KMS-11 (cell line): ENCODE measurements at regions not wholly inside any gene's neighbourhood (a gene's known extent, or its start where the extent isn't known, plus 50 kb on each side); places are given as distances from the start of the nearest gene placed in this dataset.

Experiments
- H2AFZ ChIP-seq: fragments of 200-600 bp; sonication (generic); 2 replicates; pipeline ENCODE4 v1.6.1; 2016; ENCODE audit warnings: antibody characterized with exemption, mixed run types, low read depth
- H3K27ac ChIP-seq: fragments of 200-600 bp; sonication (generic); 2 replicates; pipeline ENCODE4 v1.6.1; 2016; ENCODE audit warnings: mild to moderate bottlenecking, mixed run types
- H3K27me3 ChIP-seq: fragments of 200-600 bp; sonication (generic); 2 replicates; pipeline ENCODE4 v1.6.1; 2017; ENCODE audit warnings: mild to moderate bottlenecking, low read depth, mixed run types, moderate library complexity; ENCODE audit not compliant: insufficient read depth
- H3K36me3 ChIP-seq: fragments of 200-600 bp; sonication (generic); 2 replicates; pipeline ENCODE4 v1.6.1; 2017; ENCODE audit warnings: mild to moderate bottlenecking, mixed run types; ENCODE audit not compliant: insufficient read depth
- H3K4me1 ChIP-seq: fragments of 200-600 bp; sonication (generic); 2 replicates; pipeline ENCODE4 v1.6.1; 2016; ENCODE audit warnings: mild to moderate bottlenecking, low read depth, mixed run types; ENCODE audit not compliant: poor library complexity, severe bottlenecking
- H3K4me2 ChIP-seq: fragments of 200-600 bp; sonication (generic); 2 replicates; pipeline ENCODE4 v1.7.0; 2016; ENCODE audit warnings: mild to moderate bottlenecking, mixed run types
- H3K4me3 ChIP-seq: fragments of 200-600 bp; sonication (generic); IDR thresholded peaks from 2 replicates; pipeline ENCODE4 v1.6.1; 2017; ENCODE audit warnings: low read depth, low read length, mixed read lengths; ENCODE audit not compliant: insufficient read depth
- H3K79me2 ChIP-seq: fragments of 200-600 bp; sonication (generic); 2 replicates; pipeline ENCODE4 v1.6.1; 2016; ENCODE audit warnings: low read depth, mixed run types; ENCODE audit not compliant: insufficient read depth
- H3K9ac ChIP-seq: fragments of 200-600 bp; sonication (generic); 2 replicates; pipeline ENCODE4 v1.6.1; 2016; ENCODE audit warnings: mild to moderate bottlenecking, mixed run types
- H4K20me1 ChIP-seq: fragments of 200-600 bp; sonication (generic); 2 replicates; pipeline ENCODE4 v1.6.1; 2016; ENCODE audit warnings: mild to moderate bottlenecking, mixed run types; ENCODE audit not compliant: insufficient read depth
- TF ChIP-seq, protein P1 (sequence below): fragments of 200-600 bp; sonication (generic); conservative IDR thresholded peaks from 2 replicates; pipeline ENCODE4 v1.6.1; 2017; ENCODE audit warnings: low read depth, mild to moderate bottlenecking, antibody characterized with exemption, low read length, moderate library complexity, mixed read lengths

DNA sequence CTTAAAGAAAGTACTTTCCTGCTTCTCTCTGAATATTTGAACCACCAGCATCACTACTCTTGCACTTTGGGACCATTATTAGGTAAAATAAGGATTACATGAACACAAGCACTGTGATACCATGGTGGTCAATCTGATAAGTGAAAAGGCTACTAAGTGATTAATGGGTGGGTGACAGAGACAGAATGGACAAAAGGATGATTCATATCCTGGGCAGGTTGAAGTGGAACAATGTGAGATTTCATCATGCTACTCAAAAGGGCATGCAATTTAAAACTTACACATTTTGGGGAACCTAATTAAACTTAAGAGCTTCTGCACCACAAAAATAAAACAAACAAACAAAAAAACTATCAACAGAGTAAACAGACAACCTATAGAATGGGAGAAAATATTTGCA, 172.0 kb upstream of the CD96 start:
- Histone ChIP-seq H3K27me3 (no peaks in the 10 kb centered on the region), H2AFZ (no peak overlapping the region), H3K79me2 (no peaks in the 10 kb centered on the region), H3K4me1 (no peaks in the 10 kb centered on the region), H3K27ac (no peak overlapping the region), H3K36me3 (no peaks in the 10 kb centered on the region), H3K4me2 (no peak overlapping the region), H4K20me1 (no peaks in the 10 kb centered on the region), H3K4me3 (no peak overlapping the region), H3K9ac (no peak overlapping the region)
- TF ChIP-seq, protein P1, sequence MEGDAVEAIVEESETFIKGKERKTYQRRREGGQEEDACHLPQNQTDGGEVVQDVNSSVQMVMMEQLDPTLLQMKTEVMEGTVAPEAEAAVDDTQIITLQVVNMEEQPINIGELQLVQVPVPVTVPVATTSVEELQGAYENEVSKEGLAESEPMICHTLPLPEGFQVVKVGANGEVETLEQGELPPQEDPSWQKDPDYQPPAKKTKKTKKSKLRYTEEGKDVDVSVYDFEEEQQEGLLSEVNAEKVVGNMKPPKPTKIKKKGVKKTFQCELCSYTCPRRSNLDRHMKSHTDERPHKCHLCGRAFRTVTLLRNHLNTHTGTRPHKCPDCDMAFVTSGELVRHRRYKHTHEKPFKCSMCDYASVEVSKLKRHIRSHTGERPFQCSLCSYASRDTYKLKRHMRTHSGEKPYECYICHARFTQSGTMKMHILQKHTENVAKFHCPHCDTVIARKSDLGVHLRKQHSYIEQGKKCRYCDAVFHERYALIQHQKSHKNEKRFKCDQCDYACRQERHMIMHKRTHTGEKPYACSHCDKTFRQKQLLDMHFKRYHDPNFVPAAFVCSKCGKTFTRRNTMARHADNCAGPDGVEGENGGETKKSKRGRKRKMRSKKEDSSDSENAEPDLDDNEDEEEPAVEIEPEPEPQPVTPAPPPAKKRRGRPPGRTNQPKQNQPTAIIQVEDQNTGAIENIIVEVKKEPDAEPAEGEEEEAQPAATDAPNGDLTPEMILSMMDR, result no peak

DNA sequence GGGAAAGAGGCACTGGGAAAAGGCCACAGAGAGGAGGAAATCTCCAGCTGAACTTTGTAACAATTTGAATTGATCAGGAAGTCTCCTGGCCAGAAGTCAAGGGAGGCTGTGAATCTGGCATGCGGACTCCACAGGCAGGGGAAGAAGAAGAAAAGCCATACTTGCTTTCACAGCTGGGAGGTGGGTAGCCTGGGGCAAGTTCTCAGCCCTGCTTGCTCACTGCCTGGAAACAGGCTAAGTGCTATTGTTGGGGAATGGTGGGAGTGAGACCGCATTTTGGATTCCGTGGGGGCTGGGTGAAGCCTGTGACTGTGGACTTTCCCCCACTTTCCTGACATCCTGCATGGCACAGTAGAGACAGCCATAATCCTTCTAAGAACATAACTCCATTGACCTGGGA, 168.8 kb upstream of the CD96 start:
- Histone ChIP-seq H3K36me3 (no peaks in the 10 kb centered on the region), H3K27ac (no peak overlapping the region), H3K4me1 (no peaks in the 10 kb centered on the region), H3K9ac (no peak overlapping the region), H4K20me1 (no peaks in the 10 kb centered on the region), H2AFZ (no peak overlapping the region), H3K27me3 (no peaks in the 10 kb centered on the region), H3K79me2 (no peaks in the 10 kb centered on the region), H3K4me2 (no peak overlapping the region), H3K4me3 (no peak overlapping the region)
- TF ChIP-seq, protein P1, result no peak

DNA sequence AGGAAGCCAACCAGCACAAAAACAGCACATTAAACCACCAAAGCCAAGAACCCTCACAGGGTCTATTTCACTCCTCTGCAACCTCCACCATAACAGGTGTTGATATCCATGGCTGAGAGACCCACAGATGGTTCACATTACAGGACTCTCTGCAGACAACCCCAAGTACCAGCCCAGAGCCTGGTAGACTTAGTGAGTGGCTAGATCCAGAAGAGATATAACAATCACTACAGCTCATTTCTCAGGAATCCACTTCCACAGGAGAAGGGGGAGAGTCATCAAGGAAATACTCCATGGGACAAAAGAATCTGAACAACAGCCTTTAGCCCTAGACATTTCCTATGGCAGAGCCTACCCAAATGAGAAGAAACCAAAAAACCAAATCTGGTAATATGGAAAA, 168.1 kb upstream of the CD96 start:
- Histone ChIP-seq H3K27ac (no peak overlapping the region), H3K36me3 (no peaks in the 10 kb centered on the region), H4K20me1 (no peaks in the 10 kb centered on the region), H3K79me2 (no peaks in the 10 kb centered on the region), H3K9ac (no peak overlapping the region), H3K4me3 (no peak overlapping the region), H3K4me2 (no peak overlapping the region), H3K4me1 (no peaks in the 10 kb centered on the region), H2AFZ (no peak overlapping the region), H3K27me3 (no peaks in the 10 kb centered on the region)
- TF ChIP-seq, protein P1, result no peak

DNA sequence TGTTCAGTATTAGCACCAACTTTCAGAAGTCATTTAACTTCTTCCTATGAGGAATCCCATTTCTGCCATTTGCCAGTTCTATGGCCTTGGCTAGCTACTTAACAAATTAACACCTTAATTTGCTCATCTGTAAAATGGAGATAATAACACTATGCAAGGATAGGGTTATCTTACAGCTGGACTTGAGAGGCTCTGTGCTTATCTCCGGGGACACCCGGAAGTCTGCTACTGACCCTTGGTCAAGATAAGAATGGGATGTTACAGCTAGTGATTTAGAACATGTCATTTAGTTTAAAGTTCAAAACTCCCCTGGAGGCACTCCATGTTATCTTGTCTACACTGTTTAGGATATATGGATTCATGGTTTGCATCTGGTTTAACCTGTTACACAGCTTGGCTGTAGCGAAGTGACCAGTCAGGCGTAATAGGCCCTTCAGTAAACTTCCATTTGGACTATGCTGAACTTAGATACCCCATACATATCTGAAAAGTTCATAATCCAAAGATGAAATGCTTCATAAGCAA, 156.0 kb upstream of the CD96 start:
- H3K4me2 ChIP-seq, result no peak overlapping the region
- no peak overlapping the region for H2AFZ ChIP-seq
- no peaks in the 10 kb centered on the region for H3K27me3 ChIP-seq
- no peaks in the 10 kb centered on the region for H3K36me3 ChIP-seq
- H3K4me1 ChIP-seq, result no peaks in the 10 kb centered on the region
- no peak overlapping the region for H3K9ac ChIP-seq
- H3K27ac ChIP-seq, result no peak overlapping the region
- H3K79me2 ChIP-seq, result no peaks in the 10 kb centered on the region
- H3K4me3 ChIP-seq, result no peak overlapping the region
- H4K20me1 ChIP-seq, result no peaks in the 10 kb centered on the region
- TF ChIP-seq, protein P1, result no peak
